ENCODE measurements at regions not wholly inside any gene's neighbourhood (a gene's known extent, or its start where the extent isn't known, plus 50 kb on each side); places are given as distances from the start of the nearest gene placed in this dataset.

DNA sequence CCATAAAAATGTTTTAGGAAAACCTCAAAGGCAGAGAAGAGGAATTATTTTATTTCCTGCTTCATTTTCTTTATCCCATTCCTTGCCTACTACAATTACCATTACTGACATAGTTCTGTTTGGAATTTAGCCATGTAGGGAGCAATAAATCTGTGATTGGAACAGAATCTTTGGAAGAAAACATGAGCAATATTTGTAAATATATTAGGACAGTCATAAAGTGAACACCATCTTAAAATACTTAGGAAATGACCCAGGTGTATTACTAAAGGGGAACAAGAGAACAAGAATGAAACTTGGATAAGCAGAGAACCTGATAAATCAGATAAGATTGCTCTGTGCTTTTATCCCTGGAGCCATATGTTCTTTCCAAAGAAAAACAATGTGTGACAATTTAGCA is 1326.0 kb upstream of the FLRT2 start:
- TF ChIP-seq, protein P1, sequence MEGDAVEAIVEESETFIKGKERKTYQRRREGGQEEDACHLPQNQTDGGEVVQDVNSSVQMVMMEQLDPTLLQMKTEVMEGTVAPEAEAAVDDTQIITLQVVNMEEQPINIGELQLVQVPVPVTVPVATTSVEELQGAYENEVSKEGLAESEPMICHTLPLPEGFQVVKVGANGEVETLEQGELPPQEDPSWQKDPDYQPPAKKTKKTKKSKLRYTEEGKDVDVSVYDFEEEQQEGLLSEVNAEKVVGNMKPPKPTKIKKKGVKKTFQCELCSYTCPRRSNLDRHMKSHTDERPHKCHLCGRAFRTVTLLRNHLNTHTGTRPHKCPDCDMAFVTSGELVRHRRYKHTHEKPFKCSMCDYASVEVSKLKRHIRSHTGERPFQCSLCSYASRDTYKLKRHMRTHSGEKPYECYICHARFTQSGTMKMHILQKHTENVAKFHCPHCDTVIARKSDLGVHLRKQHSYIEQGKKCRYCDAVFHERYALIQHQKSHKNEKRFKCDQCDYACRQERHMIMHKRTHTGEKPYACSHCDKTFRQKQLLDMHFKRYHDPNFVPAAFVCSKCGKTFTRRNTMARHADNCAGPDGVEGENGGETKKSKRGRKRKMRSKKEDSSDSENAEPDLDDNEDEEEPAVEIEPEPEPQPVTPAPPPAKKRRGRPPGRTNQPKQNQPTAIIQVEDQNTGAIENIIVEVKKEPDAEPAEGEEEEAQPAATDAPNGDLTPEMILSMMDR (IDR thresholded peaks at IDR 0.05; ENCODE audit: control insufficient read depth, insufficient read depth, low read depth, low read length, missing control alignments), result no peak
- no peak for DNase-seq (ENCODE audit: low read depth)
- H3K4me3 ChIP-seq (ENCODE audit: control insufficient read depth, low read depth, low read length), result no peak overlapping the region

DNA sequence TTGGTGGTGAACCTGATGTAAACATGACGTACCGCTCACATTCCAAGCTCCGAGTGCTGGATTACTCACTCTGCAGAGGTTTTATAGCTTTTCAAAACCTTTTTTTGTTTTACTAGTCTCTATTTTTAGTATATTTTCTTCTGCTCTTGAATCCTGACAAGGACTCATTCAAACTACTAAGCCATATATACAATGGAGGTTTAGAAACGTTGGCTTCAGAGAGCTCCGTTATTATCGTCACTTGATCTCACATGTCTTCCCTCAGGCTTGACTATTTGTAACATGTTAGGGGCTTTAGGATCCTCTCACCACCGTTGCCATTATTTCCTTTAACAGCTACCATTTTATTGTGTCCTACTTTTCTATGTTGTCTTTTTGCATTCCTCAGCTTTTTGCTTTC is 1321.5 kb upstream of the FLRT2 start:
- H3K4me3 ChIP-seq (ENCODE audit: control insufficient read depth, low read depth, low read length), result no peak overlapping the region
- DNase-seq (ENCODE audit: low read depth), result no peak
- TF ChIP-seq, protein P1 (IDR thresholded peaks at IDR 0.05; ENCODE audit: control insufficient read depth, insufficient read depth, low read depth, low read length, missing control alignments), result no peak

DNA sequence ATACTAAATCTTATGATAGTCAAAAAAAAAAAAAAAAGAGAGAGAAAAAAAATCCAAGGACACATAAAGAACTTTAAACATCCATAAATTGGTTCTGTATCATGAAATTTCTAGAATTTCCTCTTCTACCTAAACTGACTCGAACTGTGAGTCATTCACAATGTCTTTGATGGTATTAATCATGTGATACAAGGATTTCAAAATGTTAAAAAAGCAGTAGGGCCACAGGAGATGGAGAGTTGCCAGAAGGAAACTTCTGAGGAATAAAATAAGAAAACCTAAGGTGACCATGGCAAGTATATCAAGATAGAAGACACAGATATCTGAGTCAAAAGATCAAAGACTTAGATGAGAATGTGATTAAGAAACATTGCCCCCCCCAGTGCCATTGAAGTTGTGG is 1320.9 kb upstream of the FLRT2 start:
- no peak overlapping the region for H3K4me3 ChIP-seq (ENCODE audit: control insufficient read depth, low read depth, low read length)
- DNase-seq (ENCODE audit: low read depth), result no peak

DNA sequence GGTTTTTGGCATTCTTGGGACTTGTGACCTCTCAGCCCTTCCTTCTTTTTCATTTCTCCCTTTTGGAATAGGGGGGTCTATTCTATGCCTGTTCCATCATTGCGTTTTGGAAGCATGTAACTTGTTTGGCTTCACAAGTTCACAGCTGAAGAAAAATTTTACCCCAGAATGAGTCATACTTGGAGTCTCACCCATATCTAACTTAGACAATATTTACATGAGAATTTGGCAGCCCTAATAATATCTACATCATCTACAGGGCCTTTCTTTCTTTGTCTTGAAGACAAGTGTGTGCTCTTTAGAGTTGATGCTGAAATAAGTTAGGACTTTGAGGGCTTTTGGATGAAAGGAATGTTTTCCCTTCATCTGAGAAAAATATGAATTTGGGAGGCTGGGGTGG is 1312.9 kb upstream of the FLRT2 start:
- TF ChIP-seq, protein P1 (IDR thresholded peaks at IDR 0.05; ENCODE audit: control insufficient read depth, insufficient read depth, low read depth, low read length, missing control alignments), result no peak
- no peak overlapping the region for H3K4me3 ChIP-seq (ENCODE audit: control insufficient read depth, low read depth, low read length)
- no peak for DNase-seq (ENCODE audit: low read depth)

More for the DNA sequence above, 1320.9 kb upstream of the FLRT2 start:
- TF ChIP-seq, protein P1 (IDR thresholded peaks at IDR 0.05; ENCODE audit: control insufficient read depth, insufficient read depth, low read depth, low read length, missing control alignments), result no peak

DNA sequence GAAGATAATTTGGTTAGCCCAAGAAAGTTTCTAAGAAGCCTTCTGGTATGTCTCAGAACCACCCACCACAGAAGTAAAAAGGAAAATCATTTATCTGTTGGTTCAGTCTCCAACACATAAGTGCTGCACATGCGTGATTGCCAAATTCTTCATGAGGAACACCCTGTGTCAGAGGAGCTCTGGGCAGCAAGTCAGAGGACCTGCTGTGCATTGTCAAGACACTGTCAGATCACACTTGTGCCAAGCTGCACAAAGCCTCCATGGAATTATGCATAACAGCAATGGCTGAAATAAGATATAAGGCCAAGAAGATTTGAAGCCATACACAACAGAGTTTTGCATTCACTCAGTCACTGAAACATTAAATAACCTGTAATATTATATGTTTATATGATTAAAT is 1304.7 kb upstream of the FLRT2 start:
- no peak for DNase-seq (ENCODE audit: low read depth)
- TF ChIP-seq, protein P1 (IDR thresholded peaks at IDR 0.05; ENCODE audit: control insufficient read depth, insufficient read depth, low read depth, low read length, missing control alignments), result no peak
- no peak overlapping the region for H3K4me3 ChIP-seq (ENCODE audit: control insufficient read depth, low read depth, low read length)

DNA sequence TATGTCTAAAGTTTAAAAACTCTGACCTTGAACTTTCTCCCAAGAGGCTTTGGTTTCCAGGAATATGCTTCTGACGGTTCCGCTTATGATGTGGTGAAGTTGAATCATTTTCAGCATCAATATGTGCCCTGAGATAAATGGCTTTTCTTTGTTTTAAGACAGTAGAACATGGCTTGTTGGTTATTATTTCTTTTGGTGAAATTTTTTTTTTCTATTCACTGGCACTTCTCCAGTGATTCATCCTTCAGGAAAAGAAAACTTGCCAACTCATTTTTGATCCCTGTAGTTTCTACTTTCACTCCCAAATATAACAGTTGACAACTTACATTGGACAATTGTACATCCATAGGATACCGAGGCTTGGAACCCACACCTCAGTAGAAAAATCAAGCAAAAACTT is 1301.2 kb upstream of the FLRT2 start:
- TF ChIP-seq, protein P1 (IDR thresholded peaks at IDR 0.05; ENCODE audit: control insufficient read depth, insufficient read depth, low read depth, low read length, missing control alignments), result no peak
- no peak overlapping the region for H3K4me3 ChIP-seq (ENCODE audit: control insufficient read depth, low read depth, low read length)
- DNase-seq (ENCODE audit: low read depth), result no peak

DNA sequence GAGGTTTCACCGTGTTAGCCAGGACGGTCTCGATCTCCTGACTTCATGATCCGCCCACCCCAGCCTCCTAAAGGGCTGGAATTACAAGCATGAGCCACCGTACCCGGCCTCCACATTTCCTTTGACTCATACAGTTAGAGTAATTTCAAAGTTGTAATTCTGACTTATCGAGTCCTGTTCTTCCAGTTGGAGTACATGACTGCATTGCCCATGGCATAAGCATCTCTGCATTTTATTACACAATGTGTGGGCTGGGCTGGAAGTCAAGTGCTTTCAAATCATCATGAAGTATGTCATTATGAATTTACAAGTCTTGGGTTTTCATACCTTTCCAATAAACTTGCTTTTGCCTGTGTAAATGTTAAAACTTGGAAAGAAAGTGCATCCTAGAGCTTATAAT is 1295.7 kb upstream of the FLRT2 start:
- TF ChIP-seq, protein P1 (IDR thresholded peaks at IDR 0.05; ENCODE audit: control insufficient read depth, insufficient read depth, low read depth, low read length, missing control alignments), result no peak
- DNase-seq (ENCODE audit: low read depth), result no peak
- no peak overlapping the region for H3K4me3 ChIP-seq (ENCODE audit: control insufficient read depth, low read depth, low read length)
